Activated naive CD4-positive, alpha-beta T cell treated with Interleukin-2 at 50 U/mL for 16 hours (primary cell): ENCODE measurements at regions not wholly inside any gene's neighbourhood (a gene's known extent, or its start where the extent isn't known, plus 50 kb on each side); places are given as distances from the start of the nearest gene placed in this dataset.

Experiments used
- DNase-seq: peaks from one replicate; pipeline ENCODE4 v3.0.0-alpha.2; 2020

DNA sequence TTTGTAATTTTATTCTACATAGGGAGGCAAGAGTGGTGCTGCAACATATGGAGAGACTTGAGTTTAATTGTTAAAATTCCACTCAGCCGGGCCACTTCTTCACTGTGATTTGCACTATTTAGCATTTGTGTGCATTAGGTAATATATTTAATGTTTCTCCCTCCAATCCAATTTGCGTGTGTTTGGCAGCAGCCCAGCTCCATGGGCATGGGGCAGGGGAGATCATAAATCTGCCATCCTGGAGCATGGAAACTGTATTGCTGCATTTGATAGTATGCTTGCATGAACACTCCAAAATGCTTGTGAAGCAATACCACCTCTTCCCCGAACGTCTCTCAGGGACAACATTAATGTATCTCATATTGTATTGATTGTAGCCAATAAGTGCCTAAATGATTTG lies 339.1 kb upstream of the RBFOX1 start:
- no peak for DNase-seq

DNA sequence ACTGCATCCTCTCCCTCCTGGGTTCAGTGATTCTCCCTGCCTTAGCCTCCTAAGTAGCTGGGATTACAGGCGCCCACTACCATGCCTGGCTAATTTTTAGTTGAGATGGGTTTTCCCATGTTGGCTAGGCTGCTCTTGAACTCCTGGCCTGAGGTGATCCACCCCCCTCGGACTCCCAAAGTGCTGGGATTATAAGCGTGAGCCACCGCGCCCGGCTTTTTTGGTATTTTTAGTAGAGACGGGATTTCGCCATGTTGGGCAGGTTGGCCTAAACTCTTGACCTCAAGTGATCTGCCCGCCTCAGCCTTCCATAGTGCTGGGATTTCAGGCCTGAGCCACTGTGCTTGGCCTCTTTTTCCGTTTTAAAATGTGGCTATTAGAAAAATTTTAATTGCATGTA lies 343.8 kb upstream of the RBFOX1 start:
- DNase-seq, result no peak

DNA sequence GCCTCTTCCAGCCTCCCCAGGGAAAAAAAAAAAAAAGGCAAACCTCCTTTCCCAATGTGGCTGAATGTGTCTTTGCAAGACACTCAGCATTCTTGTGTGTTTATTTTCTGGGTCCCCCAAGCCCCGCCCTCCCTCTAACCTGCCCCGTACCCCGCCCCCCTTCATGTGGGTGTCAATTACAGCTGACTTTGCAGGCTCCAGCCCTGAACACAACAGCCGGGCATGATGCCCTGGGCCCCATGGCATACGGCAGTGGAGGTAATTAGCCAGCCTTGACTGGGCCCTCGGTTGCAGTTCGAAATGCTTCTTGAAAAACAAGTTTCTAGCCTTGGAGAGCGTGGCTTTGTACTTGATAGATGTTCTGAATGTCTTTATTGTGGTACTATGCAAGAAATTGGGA lies 354.7 kb upstream of the RBFOX1 start:
- DNase-seq, result no peak

DNA sequence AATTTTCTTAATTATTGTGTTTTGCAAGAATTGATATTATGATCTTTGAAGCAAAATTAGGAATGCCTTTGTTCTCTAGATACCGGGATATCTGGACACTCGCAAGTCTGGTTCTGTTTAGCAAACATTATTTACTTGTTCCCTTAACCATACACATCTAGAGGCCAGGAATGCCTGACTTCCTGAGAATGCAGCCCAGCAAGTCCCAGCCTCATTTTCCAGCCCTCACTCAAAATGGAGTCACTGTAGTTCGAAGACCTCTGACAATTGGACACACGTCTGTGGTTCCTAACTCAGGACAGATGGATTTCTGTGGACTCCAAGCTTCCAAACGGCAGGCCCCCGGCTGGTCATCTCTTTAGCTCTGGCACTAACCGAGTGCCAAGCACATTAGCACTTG lies 355.4 kb upstream of the RBFOX1 start:
- no peak for DNase-seq

DNA sequence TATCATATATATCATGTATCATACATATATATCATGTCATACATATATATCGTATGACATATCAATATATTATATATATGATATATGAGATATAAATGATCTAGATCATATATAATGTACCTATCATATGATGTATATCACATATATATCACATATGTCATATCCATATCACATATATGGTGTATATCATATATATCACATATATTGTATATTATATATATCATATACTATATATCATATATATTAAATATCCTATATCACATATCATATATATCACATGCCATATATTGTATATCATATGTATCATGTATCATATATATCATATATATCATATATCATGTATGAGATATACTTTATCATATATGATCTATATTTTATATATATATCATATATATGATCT lies 355.9 kb upstream of the RBFOX1 start:
- DNase-seq, result no peak

DNA sequence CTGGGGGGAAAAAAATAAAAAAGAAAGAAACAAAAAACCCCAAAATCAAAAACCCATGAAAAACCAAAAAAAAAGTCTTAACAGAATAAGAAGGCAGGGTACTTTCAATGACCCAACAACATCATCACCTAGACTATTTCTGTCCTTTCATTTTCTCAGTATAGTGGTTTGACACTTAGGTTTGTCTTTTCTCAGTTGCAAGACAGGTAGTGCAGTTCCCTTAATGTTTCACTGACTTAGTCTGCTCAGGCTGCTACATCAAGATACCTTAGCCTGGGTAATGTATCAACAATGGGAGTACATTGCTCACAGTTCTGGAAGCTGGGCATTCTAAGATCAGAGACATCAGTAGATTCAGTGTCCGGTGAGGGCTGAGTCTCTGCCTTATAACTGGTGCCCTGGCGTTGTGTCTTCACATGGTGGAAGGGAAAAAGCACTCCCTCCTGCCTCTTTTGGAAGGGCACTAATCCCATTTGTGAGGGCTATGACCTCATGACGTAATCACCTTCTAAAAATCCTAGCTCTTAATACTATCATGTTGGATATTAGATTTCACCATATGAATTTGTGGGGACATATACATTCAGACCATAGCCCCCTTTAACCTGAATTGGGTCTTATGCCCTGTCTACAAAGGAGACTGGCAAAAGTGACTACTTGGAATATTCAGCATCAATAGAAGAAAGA lies 362.3 kb upstream of the RBFOX1 start:
- no peak for DNase-seq

DNA sequence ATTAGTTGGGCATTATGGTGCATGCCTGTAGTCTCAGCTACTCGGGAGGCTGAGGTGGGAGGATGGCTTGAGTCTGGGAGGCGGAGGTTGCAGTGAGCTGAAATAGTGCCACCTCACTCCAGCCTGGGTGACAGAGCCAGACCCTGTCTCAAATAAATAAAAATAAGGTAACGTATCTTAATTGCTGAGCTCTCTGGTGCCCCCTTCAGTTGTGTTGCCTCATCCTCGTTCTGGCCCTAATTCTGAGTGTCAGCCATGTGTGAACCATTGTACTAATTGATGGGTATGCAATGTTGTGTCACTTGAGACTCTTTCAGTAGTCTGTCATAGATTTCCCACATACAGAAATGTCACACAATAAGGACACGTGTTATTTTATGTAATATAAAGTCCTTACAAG lies 363.1 kb upstream of the RBFOX1 start:
- no peak for DNase-seq

DNA sequence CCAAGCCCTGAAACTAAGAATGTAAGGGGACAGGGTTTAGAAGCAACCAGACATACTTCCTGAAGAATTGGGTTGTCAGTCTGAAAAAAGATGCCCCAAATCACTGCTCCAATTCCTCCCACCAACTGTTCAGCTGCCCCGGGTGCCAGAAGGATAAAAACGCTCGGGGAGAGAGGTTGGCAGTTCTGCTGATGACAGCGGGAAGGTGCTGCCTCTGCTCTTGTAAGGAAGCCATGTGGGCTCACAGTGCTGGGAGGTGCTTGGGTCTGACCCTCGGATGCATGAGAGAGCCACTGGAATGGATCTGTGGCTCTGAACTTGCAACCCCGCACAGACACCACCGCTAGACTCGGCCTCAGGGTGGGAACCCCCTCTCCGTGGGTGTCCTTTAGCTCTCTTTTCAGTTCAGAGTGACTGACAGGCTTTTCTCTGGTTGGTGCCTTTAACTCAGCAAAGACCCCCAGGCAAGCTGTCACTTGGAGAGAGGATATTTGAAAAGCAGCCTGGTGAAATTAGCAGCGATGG lies 364.8 kb upstream of the RBFOX1 start:
- DNase-seq, result no peak

DNA sequence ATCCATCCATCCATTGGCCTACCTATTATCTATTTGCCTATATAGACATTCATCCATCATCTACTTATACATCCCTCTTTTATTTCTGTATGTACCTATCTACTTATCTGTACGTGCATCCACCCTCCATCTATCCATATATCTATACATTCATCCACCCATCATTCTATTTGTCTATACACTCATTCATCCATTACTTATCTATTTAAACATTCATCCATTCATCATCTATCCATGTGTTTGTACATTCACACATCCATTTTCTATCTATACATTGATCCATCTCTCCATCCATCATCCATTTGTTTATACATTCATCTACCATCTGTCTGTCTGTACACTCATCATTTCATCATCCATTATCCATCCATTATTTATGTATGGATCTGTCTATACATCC lies 365.7 kb upstream of the RBFOX1 start:
- DNase-seq, result no peak

DNA sequence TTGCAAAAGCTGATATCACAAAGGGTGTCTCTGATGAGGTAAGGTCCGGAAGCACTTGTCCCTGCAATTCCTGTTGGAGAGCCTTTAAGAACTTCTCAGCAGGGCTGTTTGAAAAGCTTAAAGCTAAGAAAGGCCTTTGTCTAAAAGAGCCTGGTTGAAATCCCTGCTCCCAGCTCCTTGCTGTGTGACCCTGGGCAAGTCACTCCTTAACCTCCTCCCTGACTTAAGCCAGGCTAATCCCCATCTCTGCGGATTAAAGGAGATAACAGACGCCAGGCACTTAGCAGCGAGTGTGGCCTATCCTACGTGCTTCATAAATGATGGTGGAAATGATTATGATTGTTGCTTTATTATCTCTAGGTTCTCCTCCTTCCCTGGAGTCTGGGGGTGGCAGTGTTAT lies 368.0 kb upstream of the RBFOX1 start:
- DNase-seq, result no peak

DNA sequence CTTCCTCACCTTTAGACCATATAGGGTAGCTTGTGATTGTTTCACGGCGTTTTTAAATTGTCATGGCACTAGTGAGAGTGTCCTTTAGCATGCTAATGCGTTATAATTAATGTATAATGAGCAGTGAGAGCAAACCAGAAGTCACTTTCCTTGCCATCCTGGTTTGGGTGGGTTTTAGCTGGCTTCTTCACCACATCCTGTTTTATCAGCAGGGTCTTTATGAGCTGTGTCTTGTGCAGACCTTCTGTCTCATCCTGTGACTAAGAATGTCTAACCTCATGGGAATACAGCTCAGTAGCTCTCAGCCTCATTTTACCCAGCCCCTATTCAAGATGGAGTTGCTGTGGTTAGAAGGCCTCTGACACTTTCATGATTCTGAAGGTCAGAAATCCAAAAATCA lies 370.9 kb upstream of the RBFOX1 start:
- DNase-seq, result no peak

DNA sequence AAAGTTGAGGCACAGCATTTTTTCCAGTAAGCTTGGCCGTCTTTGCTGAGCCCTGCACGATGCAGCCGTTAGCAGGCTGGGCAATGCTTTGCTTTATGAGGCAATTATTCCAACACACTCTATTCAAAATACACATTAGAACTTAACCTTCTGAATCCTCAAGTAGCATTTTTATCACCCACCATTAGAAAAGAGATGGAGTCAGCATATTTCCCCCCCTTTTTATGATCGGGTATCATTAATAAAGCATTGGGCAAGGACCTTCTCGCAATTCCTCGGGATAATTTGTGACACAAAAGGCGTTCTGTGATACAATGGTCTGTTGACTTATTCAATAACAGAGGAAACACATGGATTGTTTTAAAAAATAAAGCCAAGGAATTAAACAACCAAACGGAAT lies 374.5 kb upstream of the RBFOX1 start:
- DNase-seq, result no peak

DNA sequence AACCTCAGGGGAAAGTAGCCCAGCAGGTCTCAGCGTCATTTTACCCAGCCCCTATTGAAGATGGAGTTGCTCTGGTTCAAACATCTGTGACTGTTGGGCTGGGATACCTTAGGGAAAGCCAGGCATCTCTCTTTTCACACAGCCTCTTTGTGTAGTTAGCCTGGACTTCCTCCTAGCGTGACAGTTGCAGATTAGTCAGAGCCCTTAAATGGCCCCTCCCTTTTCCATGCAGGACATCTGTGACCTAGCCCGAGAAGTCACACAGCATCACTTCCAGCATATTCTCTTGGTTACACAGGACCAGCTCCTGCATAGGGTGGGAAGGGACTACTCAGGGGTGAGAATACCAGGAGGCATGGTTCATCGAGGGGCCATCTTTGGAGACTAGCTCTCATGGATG lies 375.0 kb upstream of the RBFOX1 start:
- no peak for DNase-seq

DNA sequence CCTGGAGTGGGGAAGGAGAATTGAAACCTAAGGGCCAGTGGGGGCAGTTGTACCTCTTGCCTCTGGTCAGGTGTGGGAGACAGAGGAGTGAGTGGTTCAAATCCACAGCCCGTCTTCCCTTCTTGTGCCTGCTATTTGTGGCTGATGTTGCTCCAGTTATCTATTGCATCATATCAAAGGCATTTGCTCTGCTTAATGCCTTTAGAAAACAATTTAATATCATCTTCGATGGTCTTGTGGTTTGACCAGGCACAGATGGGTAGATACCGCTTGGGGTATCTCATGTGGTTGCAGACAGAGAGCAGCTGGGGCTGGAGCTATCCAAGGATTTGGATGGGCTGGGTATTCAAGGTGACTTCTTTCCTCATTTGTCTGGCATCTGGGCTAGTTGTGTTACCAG lies 376.1 kb upstream of the RBFOX1 start:
- DNase-seq, result no peak

DNA sequence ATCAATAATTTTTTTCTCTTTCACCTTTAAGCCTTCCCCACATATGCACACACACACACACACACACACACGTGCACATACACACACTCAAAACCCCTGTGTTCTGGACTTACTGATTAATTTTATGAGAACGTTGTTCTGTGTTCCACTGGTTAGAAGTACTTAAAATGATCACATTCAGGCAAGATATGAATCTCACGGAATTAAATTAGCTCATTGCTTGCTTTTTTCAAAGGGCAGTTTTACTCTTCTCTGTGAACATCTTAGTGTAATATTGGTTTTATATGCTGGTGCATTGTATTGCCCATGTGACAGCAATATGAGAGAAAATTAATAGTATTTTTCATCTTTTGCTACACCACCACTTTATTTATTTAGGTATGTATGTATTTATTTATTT lies 377.3 kb upstream of the RBFOX1 start:
- DNase-seq, result no peak

DNA sequence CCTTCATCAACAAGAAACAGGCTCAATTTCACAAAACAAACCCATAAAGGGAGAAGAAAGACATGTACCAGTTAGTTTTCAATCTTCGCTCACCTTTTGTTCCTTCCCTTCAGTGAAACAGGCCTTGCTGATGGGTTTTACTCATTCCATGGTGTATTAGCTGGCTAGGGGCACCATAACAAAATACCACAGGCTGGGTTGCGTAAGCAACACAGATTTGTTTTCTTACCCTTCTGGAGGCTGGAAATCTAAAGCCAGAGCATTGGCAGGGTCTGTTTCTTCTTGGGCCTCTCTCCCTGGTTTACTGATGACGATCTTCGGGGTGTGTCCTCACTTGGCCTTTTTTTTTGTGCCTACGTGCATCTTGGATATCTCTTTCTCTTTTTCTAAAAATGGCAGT lies 383.4 kb upstream of the RBFOX1 start:
- DNase-seq, result no peak

DNA sequence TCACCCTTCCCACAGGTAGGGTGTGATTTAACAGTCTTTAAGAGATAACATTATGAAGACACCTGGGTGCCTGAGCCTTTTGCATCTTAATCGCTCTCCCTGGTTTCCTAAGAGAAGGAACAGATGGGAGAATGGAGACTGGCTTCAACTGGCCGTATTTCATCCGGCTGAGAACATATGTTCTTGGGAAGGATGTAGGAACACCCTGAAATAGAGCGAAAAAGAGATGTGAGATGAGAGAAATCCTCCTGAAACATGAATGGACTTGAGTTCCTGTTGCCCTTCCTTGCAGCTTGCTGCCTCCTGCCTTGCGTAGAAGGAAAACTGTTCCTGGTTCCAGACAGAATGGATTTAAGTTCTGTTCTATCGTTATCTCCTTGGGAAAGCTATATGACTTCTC lies 385.4 kb upstream of the RBFOX1 start:
- DNase-seq, result no peak

DNA sequence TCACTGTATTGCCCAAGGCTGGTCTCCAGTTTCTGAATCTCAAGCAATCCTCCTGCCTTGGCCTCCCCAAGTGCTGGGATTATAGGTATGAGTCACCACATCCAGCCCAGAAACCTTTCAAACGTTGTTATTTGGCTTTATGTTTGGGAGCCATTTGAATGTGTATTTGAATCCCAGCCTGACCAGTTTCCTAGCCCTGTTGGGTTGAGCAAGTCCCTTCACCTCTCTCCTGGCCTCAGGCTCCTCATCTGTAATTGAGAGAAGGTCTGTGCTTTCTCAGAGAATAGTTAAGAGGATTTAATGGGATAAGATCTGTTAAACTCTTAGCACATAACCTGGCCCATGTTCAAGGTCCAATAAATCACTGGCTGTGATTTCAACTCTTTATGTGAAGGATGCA lies 385.8 kb upstream of the RBFOX1 start:
- no peak for DNase-seq

DNA sequence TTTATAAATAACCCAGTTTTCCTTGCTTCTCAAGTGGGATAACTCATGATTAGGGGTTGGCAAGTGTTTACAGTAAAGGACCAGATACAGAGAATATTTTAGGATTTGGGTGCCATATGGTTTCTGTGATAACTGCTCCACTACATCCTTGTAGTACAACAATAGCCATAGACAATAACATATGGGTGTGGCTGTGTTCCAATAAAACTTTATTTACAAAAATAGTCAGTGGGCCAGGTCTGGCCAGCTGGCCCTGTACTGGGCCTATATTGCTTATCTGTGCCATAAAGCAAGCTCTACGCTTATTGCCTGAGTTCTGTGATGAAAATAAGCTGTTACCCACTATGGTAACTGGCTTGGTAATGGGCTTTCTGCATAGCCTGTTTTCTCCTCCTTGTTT lies 386.5 kb upstream of the RBFOX1 start:
- DNase-seq, result no peak

DNA sequence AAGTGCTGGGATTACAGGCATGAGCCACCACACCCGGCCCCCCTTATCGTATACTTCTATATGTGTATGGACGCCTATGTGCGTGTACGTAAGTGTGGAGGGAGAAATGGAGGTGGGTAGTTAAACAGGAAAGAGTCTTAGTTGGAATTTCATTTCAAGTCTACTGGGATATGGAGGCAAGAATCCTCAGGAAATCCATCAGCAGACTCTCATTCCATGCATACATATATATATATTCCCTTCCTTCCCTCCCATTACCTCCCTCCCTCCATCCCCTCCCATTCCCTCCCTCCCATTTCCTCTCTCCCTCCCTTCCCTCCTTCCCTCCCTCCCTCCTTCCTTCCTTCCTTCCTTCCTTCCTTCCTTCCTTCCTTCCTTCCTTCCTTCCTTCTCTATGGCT lies 391.7 kb upstream of the RBFOX1 start:
- DNase-seq, result no peak

DNA sequence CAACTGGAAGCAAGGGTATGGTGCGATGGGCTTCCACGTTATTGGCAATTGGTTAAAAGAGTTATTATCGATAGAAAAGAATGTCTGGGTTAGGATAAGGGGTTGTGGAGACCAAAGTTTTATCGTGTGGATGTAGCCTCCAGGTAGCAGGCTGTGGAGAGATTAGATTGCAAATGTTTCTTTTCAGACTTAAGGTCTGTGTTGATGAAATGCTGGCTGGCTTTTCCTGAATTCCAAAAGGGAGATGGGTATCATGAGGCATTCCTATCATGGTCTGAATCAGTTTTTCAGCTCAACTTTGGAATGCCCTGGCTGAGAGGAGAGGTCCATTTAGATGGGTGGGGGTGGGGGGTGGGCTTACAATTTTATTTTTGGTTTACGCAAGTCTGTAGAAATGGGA lies 395.0 kb upstream of the RBFOX1 start:
- no peak for DNase-seq

DNA sequence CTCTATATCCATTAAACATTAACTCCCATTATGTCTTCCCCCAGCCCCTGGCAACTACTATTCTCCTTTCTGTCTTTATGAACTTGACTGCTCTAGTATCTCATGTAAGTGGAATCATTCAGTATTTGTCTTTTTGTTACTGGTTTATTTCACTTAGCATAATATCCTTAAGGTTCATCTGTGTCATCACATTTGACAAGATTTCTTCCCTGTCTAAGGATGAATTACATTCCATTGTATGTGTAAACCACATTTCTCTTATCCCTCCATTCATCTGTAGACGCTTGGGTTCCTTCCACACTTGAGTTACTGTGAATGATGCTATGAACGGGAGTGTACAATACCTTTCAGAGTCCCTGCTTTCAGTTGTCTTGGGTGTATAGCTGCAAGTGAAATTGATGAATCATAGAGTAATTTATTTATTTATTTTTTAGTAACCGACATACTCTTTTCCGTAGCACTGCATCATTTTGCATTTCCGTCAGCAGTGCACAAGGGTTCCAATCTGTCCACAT lies 399.7 kb upstream of the RBFOX1 start:
- DNase-seq, result no peak

DNA sequence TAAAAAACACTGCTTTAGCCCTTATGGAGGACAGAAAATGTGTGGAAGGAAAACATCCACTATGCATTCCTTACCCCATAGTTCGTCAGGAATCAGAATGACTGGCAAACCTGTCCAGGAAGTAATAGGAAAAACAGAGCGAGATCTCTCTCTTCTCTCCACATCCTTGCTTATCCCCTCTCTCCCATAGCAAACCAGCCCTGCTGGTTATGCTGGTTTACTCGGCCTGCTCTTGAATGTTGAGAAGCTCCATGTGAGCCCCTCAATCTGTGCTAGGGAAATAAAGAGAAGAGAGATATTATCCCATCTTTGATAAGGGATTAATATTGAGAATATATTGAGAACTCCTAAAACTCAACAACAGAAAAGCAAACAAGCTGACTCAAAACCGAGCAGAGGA lies 402.8 kb upstream of the RBFOX1 start:
- no peak for DNase-seq

DNA sequence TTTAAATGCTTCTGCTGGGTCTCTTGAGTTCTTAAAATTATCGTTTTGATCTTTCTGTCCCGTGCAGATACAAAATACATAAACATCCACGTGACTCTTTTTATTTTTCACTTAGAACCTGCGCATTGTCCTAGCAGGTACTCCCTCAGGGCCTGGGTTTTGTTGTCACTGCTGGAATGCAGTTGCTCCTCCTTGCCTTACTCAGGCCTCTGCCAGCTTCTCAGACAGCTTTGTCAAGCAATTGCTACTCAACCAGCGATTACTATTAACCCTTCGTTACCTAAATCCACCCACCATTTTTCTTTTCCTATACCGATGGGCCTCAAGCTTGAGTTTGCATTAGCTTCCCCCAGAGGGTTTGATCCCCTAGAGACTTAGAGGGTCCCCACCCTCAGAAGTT lies 405.9 kb upstream of the RBFOX1 start:
- no peak for DNase-seq

DNA sequence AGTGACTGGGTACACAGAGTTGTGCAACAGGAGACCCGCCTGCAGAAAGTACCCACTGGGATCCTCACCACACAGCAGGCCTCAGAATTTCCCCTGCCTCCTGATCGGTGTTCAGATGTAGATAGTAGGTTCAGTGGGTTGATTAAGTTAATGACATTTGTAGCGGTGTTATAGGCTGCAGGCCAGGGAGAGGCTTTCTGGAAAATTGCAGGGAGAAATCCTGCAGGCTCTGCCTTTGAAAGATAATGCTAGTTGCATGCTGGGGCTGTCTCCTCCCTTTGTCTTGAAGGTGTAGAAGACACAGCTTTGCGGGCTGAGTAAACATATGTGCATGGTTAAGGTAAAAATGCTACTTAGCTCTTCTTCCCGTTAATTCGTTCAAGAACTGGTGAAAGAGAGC lies 406.3 kb upstream of the RBFOX1 start:
- DNase-seq, result no peak
